Keratinocyte (primary cell): ENCODE measurements at regions not wholly inside any gene's neighbourhood (a gene's known extent, or its start where the extent isn't known, plus 50 kb on each side); places are given as distances from the start of the nearest gene placed in this dataset.

ENCODE experiments used
- EZH2 ChIP-seq: IDR thresholded peaks from one replicate; pipeline ENCODE4 v1.6.1; 2012; ENCODE audit warnings: inconsistent platforms, mild to moderate bottlenecking, low read length, moderate library complexity
- TF ChIP-seq, protein P1 (sequence below), 3 experiments: IDR thresholded peaks in 1 of 3; conservative IDR thresholded peaks in 1 of 3; optimal IDR thresholded peaks in 1 of 3; 2 replicates in 2 of 3; 3 replicates in 1 of 3; pipeline versions ENCODE3 to v1.5.1; 2011; ENCODE audit warnings: low read length in 3 of 3, mild to moderate bottlenecking in 3 of 3, moderate library complexity in 2 of 3, control low read depth in 1 of 3, inconsistent platforms in 1 of 3; ENCODE audit not compliant: insufficient read depth in 2 of 3; ENCODE audit errors: extremely low read depth in 1 of 3

DNA sequence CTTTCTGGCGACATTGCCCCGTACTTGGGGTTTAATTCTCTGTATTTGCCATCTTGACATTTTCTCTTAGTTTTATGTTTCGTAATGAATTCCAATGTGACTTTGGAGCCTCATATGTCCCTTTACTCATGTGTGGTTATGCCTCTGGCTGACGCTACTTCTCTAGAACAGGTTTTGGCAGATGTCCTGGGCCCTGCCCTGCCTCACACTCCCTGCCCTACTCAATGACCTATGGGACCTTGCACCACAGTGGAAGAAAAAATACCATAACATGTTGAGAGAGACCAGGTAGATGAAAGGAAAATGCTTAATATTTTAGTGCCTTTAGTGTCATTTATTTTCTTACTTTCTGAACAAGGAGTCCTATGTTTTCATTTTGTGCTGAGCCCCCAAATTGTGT is 400.5 kb downstream of the TFEC start:
- TF ChIP-seq, protein P1, sequence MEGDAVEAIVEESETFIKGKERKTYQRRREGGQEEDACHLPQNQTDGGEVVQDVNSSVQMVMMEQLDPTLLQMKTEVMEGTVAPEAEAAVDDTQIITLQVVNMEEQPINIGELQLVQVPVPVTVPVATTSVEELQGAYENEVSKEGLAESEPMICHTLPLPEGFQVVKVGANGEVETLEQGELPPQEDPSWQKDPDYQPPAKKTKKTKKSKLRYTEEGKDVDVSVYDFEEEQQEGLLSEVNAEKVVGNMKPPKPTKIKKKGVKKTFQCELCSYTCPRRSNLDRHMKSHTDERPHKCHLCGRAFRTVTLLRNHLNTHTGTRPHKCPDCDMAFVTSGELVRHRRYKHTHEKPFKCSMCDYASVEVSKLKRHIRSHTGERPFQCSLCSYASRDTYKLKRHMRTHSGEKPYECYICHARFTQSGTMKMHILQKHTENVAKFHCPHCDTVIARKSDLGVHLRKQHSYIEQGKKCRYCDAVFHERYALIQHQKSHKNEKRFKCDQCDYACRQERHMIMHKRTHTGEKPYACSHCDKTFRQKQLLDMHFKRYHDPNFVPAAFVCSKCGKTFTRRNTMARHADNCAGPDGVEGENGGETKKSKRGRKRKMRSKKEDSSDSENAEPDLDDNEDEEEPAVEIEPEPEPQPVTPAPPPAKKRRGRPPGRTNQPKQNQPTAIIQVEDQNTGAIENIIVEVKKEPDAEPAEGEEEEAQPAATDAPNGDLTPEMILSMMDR (optimal IDR thresholded peaks at IDR 0.05 in 1 of 3, IDR thresholded peaks at IDR 0.05 in 1 of 3, conservative IDR thresholded peaks at IDR 0.05 in 1 of 3; ENCODE audit: extremely low read depth in 1 of 3, insufficient read depth in 2 of 3, low read length in 3 of 3) = no peak
- TF ChIP-seq EZH2 = no peak
